Pancreas (tissue), 10 donors: ENCODE measurements at regions not wholly inside any gene's neighbourhood (a gene's known extent, or its start where the extent isn't known, plus 50 kb on each side); places are given as distances from the start of the nearest gene placed in this dataset.

Experiments used
- ATAC-seq, 4 donors: fragments of 200-7000 bp; cut with Tn5 transposase; one replicate each; pipeline versions ENCODE4 v1.8.0 to v1.9.1; 2020; ENCODE audit warnings: mild to moderate bottlenecking in 4 of 4, moderate library complexity in 4 of 4
- DNase-seq, 6 donors: peaks; one replicate each; pipeline ENCODE4 v3.0.0-alpha.2; 2020
- FAIRE-seq: peaks from 2 replicates; lab custom pipeline; 2012; peaks lifted over from hg19 to GRCh38; lab: Jason Lieb, UNC
- H3K27ac ChIP-seq, 4 donors: fragments of 200-600 bp; sonication (generic); 1 replicate in 3 of 4; 2 replicates in 1 of 4; pipeline versions ENCODE4 v1.5.0 to v1.8.0; 2020
- H3K27me3 ChIP-seq, 4 donors: fragments of 200-600 bp; one replicate each; pipeline ENCODE4 v1.8.0; 2021
- H3K36me3 ChIP-seq, 3 donors: fragments of 200-600 bp; sonication (generic) in 1 of 3; one replicate each; pipeline versions ENCODE4 v1.5.0 to v1.8.0; 2020 to 2021
- H3K4me1 ChIP-seq, 3 donors: fragments of 200-600 bp; one replicate each; pipeline ENCODE4 v1.8.0; 2021
- H3K4me3 ChIP-seq, 4 donors: fragments of 200-600 bp; sonication (generic) in 2 of 4; one replicate each; pipeline versions ENCODE4 v1.5.0 to v1.8.0; 2020 to 2021
- H3K9me3 ChIP-seq, 4 donors: fragments of 200-600 bp; one replicate each; pipeline ENCODE4 v1.8.0; 2021
- WGBS, 2 donors: extraction: QIAGEN DNeasy Blood & Tissue Kit; methylation state at CpG; one replicate each; pipeline ENCODE4 v1.1.7; 2013; 5-methylcytosine and 5-hydroxymethylcytosine counted together
- intact Hi-C, 3 donors: fragments of 100-400 bp; cut with DNase I; formaldehyde crosslinking; loops; one replicate each; pipeline versions ENCODE4 v1.11.1 to v1.14.2; 2022
- TF ChIP-seq, protein P1 (sequence below), 4 donors: fragments of 200-600 bp; sonication (generic) in 3 of 4; IDR thresholded peaks; one replicate each; pipeline versions ENCODE4 v1.5.0 to v1.8.0; 2021; ENCODE audit warnings: antibody characterized with exemption in 4 of 4
- donor health status: healthy with polysubstance abuse.
- donor health status: DM: no; HTN: no; CAD: no; lungs with moderate emphysema.
- donor health status: DM: no; HTN: no; CAD: no.
- donor health status: control.
- donor health status: control.
- donor health status: Bipolar disorder and iron deficiency.
- donor health status: DM: yes; HTN: yes; CAD: no.
- donor health status: DM: no; HTN: no; CAD: no.
- donor health status: DM: no; HTN: no; CAD: no.
- donor health status: DM: yes; HTN: yes; CAD: no.

GRCh38 chr1:30414086-30414850, 309.1 kb downstream of the MATN1 start:
- H3K4me1 ChIP-seq, result no peaks in the 10 kb centered on the region
- FAIRE-seq (no peak), ATAC-seq (no peak), DNase-seq (peak in 1 of 6 donors; percentile 1)
- no peak overlapping the region for H3K27ac ChIP-seq
- no peaks in the 10 kb centered on the region for H3K27me3 ChIP-seq
- 61 to 73% methylated on average over 14 of the region's 14 CpGs for WGBS, 2 donors
- H3K4me3 ChIP-seq, result no peak overlapping the region
- no peaks in the 10 kb centered on the region for H3K36me3 ChIP-seq
- TF ChIP-seq, protein P1, sequence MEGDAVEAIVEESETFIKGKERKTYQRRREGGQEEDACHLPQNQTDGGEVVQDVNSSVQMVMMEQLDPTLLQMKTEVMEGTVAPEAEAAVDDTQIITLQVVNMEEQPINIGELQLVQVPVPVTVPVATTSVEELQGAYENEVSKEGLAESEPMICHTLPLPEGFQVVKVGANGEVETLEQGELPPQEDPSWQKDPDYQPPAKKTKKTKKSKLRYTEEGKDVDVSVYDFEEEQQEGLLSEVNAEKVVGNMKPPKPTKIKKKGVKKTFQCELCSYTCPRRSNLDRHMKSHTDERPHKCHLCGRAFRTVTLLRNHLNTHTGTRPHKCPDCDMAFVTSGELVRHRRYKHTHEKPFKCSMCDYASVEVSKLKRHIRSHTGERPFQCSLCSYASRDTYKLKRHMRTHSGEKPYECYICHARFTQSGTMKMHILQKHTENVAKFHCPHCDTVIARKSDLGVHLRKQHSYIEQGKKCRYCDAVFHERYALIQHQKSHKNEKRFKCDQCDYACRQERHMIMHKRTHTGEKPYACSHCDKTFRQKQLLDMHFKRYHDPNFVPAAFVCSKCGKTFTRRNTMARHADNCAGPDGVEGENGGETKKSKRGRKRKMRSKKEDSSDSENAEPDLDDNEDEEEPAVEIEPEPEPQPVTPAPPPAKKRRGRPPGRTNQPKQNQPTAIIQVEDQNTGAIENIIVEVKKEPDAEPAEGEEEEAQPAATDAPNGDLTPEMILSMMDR (IDR thresholded peaks at IDR 0.05), result no peak
- H3K9me3 ChIP-seq, result no peaks in the 10 kb centered on the region
- intact Hi-C loops, result no loop called here

DNA sequence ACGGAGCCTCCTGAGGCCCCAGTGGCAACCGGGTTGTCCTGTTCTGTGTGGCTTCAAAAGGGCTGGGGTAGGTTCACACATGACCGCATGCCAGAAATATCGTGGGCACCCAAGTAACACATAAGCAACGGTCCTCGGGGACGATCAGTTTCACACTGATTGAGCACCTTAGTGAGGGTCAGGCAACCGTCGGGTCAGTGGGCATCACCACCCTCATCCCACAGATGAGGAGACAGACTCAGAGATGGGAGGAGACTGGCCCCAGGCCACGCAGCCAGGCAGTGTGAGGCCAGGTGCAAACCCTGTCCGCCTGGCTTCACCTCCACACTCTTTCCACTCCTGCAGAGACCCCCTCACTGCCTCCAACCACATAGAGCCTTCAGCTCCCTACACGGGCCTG, 309.8 kb downstream of the MATN1 start:
- Histone ChIP-seq H3K4me1 (no peaks in the 10 kb centered on the region), H3K4me3 (no peak overlapping the region), H3K27ac (no peak overlapping the region), H3K27me3 (no peaks in the 10 kb centered on the region), H3K9me3 (no peaks in the 10 kb centered on the region), H3K36me3 (no peaks in the 10 kb centered on the region)
- WGBS, 2 donors, result 73 to 82% methylated on average over 12 of the region's 12 CpGs
- DNase-seq, result no peak
- intact Hi-C loops, result no loop called here
- TF ChIP-seq, protein P1 (IDR thresholded peaks at IDR 0.05), result no peak
- no peak for FAIRE-seq
- ATAC-seq, result no peak

DNA sequence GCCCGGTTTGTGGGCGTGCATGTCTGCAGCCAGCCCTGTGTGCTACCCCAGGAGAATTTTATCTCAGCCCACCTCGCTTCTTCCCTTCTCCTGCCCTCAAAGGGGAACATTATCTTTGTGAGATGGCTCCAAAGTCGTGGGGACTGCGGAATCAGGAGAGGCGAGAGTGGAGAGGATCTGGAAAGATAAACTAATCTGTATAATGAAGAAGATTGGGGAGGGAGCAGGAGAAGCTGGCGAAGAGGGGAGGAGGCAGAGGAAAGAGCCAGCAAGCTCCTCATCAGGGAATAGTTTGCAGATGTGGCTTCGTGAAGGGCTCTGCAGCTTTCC, 310.3 kb downstream of the MATN1 start:
- no peak for FAIRE-seq
- DNase-seq, result no peak
- no peak for ATAC-seq
- Histone ChIP-seq H3K36me3 (no peaks in the 10 kb centered on the region), H3K27ac (no peak overlapping the region), H3K27me3 (no peaks in the 10 kb centered on the region), H3K4me1 (no peaks in the 10 kb centered on the region), H3K9me3 (no peaks in the 10 kb centered on the region), H3K4me3 (no peak overlapping the region)
- TF ChIP-seq, protein P1 (IDR thresholded peaks at IDR 0.05), result no peak
- intact Hi-C loops, result no loop called here
- WGBS, 2 donors, result 57 to 66% methylated on average over 8 of the region's 8 CpGs

GRCh38 chr1:30412241-30413110, 310.9 kb downstream of the MATN1 start:
- no peak overlapping the region for H3K4me3 ChIP-seq
- TF ChIP-seq, protein P1 (IDR thresholded peaks at IDR 0.05), result no peak
- no peak for DNase-seq
- no peak for ATAC-seq
- no peaks in the 10 kb centered on the region for H3K9me3 ChIP-seq
- H3K27me3 ChIP-seq, result no peaks in the 10 kb centered on the region
- no peaks in the 10 kb centered on the region for H3K4me1 ChIP-seq
- WGBS, 2 donors, result 58 to 60% methylated on average over 13 of the region's 13 CpGs
- intact Hi-C loops, result no loop called here
- no peak for FAIRE-seq
- H3K27ac ChIP-seq, result no peak overlapping the region
- no peaks in the 10 kb centered on the region for H3K36me3 ChIP-seq
